Mesodermal cell (in vitro differentiated cells): ENCODE measurements at regions not wholly inside any gene's neighbourhood (a gene's known extent, or its start where the extent isn't known, plus 50 kb on each side); places are given as distances from the start of the nearest gene placed in this dataset.

ENCODE experiments used
- H3K27ac ChIP-seq: 2 replicates; pipeline ENCODE4 v1.7.0; 2013; ENCODE audit warnings: mild to moderate bottlenecking, low read depth, low read length, moderate library complexity; ENCODE audit not compliant: severe bottlenecking
- H3K36me3 ChIP-seq: 2 replicates; pipeline ENCODE4 v1.7.1; 2013; ENCODE audit warnings: mild to moderate bottlenecking, low read length, moderate library complexity; ENCODE audit not compliant: control insufficient read depth, insufficient read depth
- H3K4me1 ChIP-seq: one replicate; pipeline ENCODE4 v1.7.1; 2013; ENCODE audit warnings: mild to moderate bottlenecking, low read length; ENCODE audit not compliant: insufficient read depth, control insufficient read depth, poor library complexity, severe bottlenecking
- H3K4me3 ChIP-seq: 2 replicates; pipeline ENCODE4 v1.7.0; 2013; ENCODE audit warnings: low read length, control low read depth, mild to moderate bottlenecking; ENCODE audit not compliant: insufficient read depth, poor library complexity, severe bottlenecking; ENCODE audit errors: extremely low read depth
- H3K9me3 ChIP-seq: 2 replicates; pipeline ENCODE4 v1.7.1; 2013; ENCODE audit warnings: mild to moderate bottlenecking, low read length, moderate library complexity; ENCODE audit not compliant: control insufficient read depth
- WGBS, 2 experiments: methylation state at CpG; one replicate each; pipeline ENCODE4 v1.1.5; 2013; ENCODE audit warnings: missing lambda C conversion rate in 2 of 2; ENCODE audit not compliant: insufficient coverage in 2 of 2; 5-methylcytosine and 5-hydroxymethylcytosine counted together

DNA sequence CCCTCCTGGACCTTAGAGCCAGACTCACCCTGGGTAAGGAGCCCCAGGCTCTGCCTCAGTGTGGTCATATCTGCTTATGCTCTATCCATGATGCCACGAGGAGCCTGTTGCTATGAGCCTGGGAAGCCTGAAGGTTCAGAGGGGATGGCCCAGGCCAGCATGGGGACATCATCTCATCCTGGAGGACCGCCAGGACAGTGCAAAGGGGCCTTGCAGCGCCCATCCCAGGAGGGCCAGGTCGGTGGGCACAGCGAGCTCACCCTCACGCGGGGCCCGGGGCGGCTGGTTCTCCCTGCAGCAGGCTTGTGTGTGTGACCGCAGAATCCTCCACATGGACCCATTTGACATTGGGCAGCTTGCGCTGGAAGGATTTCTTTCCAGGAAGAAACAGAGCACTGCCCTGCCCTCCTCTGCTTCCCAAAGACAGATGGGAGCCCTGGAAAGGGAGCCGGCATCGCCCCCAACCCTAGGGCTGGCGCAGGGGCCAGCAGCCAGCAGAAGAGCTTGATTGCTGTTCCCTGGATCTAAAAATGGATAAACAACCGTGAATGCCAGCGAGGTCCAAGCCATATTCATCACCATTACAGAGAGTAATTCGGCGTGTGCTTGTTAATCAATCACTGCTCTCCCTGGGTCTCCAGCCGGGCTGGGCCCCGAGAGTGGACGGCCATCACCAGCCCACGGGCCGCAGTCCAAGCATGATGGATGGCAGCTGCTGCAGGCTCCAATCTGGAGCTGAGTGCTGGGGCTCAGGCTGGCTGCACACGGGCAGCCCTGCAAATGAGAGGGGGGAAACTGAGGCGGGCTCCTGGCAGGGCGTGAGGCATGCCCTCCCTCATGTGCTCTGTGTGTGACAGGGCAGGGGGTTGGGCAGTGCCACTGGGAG lies 739.7 kb downstream of the BRD1 start:
- WGBS, 2 experiments, result 86 to 91% methylated on average over 23 to 25 of the region's 26 CpGs
- H3K9me3 ChIP-seq, result no peaks in the 10 kb centered on the region
- no peaks in the 10 kb centered on the region for H3K36me3 ChIP-seq
- no peak overlapping the region for H3K4me3 ChIP-seq
- H3K4me1 ChIP-seq, result no peaks in the 10 kb centered on the region
- no peak overlapping the region for H3K27ac ChIP-seq

- no peaks in the 10 kb centered on the region for H3K9me3 ChIP-seq
- no peak overlapping the region for H3K4me3 ChIP-seq
- H3K27ac ChIP-seq, result no peak overlapping the region
- H3K36me3 ChIP-seq, result no peaks in the 10 kb centered on the region
- no peaks in the 10 kb centered on the region for H3K4me1 ChIP-seq
- WGBS, 2 experiments, result 94% methylated on average over 9 to 10 of the region's 10 CpGs
These were observed 740.5 kb downstream of the BRD1 start for GRCh38 chr22:49087198-49087597.

- Histone ChIP-seq H3K4me3 (no peak overlapping the region), H3K9me3 (no peaks in the 10 kb centered on the region), H3K27ac (no peak overlapping the region), H3K36me3 (no peaks in the 10 kb centered on the region), H3K4me1 (no peaks in the 10 kb centered on the region)
- 88 to 90% methylated on average over 8 to 10 of the region's 12 CpGs for WGBS, 2 experiments
These were observed 741.0 kb downstream of the BRD1 start for GRCh38 chr22:49086606-49087157.

- no peak overlapping the region for H3K4me3 ChIP-seq
- H3K27ac ChIP-seq, result no peak overlapping the region
- WGBS, 2 experiments, result 80 to 88% methylated on average over 10 to 12 of the region's 13 CpGs
- H3K36me3 ChIP-seq, result no peaks in the 10 kb centered on the region
- H3K4me1 ChIP-seq, result no peaks in the 10 kb centered on the region
- no peaks in the 10 kb centered on the region for H3K9me3 ChIP-seq
These were observed 741.5 kb downstream of the BRD1 start for GRCh38 chr22:49086181-49086580.

DNA sequence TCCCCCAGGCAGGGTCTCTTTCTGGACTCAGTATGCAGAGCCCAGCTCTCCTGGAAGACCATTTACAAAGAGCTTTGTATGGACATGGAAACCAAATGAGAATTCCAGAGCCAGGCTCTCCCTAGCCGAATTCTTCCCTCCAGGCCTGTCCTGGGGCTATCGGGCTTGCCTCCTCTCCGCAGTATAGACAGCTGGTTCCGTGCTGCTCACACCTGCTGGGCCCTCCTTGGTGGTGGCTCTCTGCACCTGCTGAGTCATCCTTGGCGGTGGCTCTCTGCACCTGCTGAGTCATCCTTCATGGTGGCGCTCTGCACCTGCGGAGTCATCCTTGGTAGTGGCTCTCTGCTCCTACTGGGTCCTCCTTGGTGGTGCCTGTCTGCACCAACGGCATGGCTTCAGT lies 743.5 kb downstream of the BRD1 start:
- Histone ChIP-seq H3K36me3 (no peaks in the 10 kb centered on the region), H3K4me1 (no peaks in the 10 kb centered on the region), H3K27ac (no peak overlapping the region), H3K9me3 (no peaks in the 10 kb centered on the region), H3K4me3 (no peak overlapping the region)
- WGBS, 2 experiments, result 81 to 84% methylated on average over 7 to 8 of the region's 8 CpGs

DNA sequence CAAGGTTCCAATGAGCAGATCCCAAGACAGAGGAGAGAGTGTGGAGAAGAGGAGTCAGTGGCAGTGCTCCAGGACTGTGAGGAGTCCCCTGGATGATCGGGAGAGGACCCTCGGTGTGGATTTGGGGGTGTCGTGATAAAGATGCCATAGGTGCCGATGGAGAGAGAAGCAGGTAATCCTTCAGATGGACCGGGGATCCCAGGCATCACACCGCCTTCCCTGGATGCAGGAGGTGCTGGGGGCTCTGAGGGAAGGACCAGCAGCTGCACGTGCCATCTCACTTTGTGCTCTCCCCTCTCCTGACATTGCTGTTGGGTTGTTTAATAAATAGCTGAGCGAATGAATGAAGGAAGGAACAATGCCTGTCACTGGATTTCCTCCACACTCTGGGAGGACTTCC lies 744.1 kb downstream of the BRD1 start:
- Histone ChIP-seq H3K36me3 (no peaks in the 10 kb centered on the region), H3K27ac (no peak overlapping the region), H3K9me3 (no peaks in the 10 kb centered on the region), H3K4me1 (no peaks in the 10 kb centered on the region), H3K4me3 (no peak overlapping the region)
- WGBS, 2 experiments, result 89 to 94% methylated on average over 6 to 7 of the region's 8 CpGs

DNA sequence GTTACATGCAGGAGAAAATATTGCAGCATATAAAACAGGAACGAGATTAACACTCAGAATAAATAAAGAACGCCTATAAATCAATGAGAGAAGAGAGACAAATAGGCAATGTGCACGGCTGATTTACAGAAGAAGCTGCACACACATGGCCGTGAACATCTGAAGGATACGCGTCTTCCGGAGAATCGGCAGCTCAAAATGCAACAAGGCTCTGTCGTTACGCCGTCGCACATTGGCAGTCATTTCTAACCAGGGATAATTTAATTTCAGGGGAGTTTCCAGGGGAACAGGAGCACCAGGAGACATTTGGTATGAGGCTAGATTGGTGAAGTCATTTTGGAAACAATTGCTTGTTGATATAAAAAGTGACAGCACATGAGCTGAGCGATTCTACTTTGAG lies 745.2 kb downstream of the BRD1 start:
- Histone ChIP-seq H3K27ac (no peak overlapping the region), H3K9me3 (no peaks in the 10 kb centered on the region), H3K4me3 (no peak overlapping the region), H3K4me1 (no peaks in the 10 kb centered on the region), H3K36me3 (no peaks in the 10 kb centered on the region)
- WGBS, 2 experiments, result 93 to 96% methylated on average over 13 of the region's 13 CpGs

GRCh38 chr22:49081926-49082325 lies 745.7 kb downstream of the BRD1 start:
- Histone ChIP-seq H3K4me3 (no peak overlapping the region), H3K36me3 (no peaks in the 10 kb centered on the region), H3K4me1 (no peaks in the 10 kb centered on the region), H3K9me3 (no peaks in the 10 kb centered on the region), H3K27ac (no peak overlapping the region)
- 71 to 87% methylated on average over 7 of the region's 10 CpGs for WGBS, 2 experiments

- no peak overlapping the region for H3K27ac ChIP-seq
- WGBS, 2 experiments, result 93 to 98% methylated on average over 12 of the region's 12 CpGs
- no peaks in the 10 kb centered on the region for H3K9me3 ChIP-seq
- H3K36me3 ChIP-seq, result no peaks in the 10 kb centered on the region
- H3K4me3 ChIP-seq, result no peak overlapping the region
- no peaks in the 10 kb centered on the region for H3K4me1 ChIP-seq
These were observed 746.4 kb downstream of the BRD1 start for GRCh38 chr22:49081261-49081666.

- Histone ChIP-seq H3K9me3 (no peaks in the 10 kb centered on the region), H3K36me3 (no peaks in the 10 kb centered on the region)
- 87 to 95% methylated on average over 10 to 13 of the region's 14 CpGs for WGBS, 2 experiments
These were observed 747.0 kb downstream of the BRD1 start for GRCh38 chr22:49080631-49081030.

More at GRCh38 chr22:49080631-49081030, 747.0 kb downstream of the BRD1 start:
- H3K4me3 ChIP-seq, result no peak overlapping the region
- no peak overlapping the region for H3K27ac ChIP-seq
- no peaks in the 10 kb centered on the region for H3K4me1 ChIP-seq
